ENCODE measurements at regions not wholly inside any gene's neighbourhood (a gene's known extent, or its start where the extent isn't known, plus 50 kb on each side); places are given as distances from the start of the nearest gene placed in this dataset.

DNA sequence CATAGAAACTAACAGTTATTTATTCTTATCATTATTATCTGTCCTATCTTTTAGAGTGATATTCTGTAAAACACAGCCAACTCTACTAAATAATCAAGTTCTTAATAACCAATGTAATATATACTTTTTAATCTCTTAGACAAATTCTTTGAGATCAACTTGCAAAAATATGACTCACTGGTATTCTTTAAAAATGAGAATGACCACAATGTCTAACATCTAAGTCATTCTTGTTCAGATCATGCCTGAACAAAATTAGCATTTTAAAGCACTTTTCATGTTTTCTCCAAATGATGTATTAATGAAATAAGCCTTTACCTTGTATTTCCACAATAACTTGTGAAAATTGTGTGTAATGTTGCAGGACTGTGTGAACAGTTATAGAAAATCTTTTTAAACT, 356.9 kb upstream of the RGMB start:
- TF ChIP-seq, protein P1, sequence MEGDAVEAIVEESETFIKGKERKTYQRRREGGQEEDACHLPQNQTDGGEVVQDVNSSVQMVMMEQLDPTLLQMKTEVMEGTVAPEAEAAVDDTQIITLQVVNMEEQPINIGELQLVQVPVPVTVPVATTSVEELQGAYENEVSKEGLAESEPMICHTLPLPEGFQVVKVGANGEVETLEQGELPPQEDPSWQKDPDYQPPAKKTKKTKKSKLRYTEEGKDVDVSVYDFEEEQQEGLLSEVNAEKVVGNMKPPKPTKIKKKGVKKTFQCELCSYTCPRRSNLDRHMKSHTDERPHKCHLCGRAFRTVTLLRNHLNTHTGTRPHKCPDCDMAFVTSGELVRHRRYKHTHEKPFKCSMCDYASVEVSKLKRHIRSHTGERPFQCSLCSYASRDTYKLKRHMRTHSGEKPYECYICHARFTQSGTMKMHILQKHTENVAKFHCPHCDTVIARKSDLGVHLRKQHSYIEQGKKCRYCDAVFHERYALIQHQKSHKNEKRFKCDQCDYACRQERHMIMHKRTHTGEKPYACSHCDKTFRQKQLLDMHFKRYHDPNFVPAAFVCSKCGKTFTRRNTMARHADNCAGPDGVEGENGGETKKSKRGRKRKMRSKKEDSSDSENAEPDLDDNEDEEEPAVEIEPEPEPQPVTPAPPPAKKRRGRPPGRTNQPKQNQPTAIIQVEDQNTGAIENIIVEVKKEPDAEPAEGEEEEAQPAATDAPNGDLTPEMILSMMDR (IDR thresholded peaks at IDR 0.05; ENCODE audit: unreplicated experiment), result no peak
- H3K4me1 Mint-ChIP-seq (ENCODE audit: unreplicated experiment), result no peaks in the 10 kb centered on the region
- H3K27ac Mint-ChIP-seq (ENCODE audit: unreplicated experiment), result no peak overlapping the region
- H3K4me3 Mint-ChIP-seq (ENCODE audit: unreplicated experiment), result no peak overlapping the region
- no peaks in the 10 kb centered on the region for H3K27me3 Mint-ChIP-seq (ENCODE audit: unreplicated experiment)
- H3K9me3 Mint-ChIP-seq (ENCODE audit: unreplicated experiment), result no peaks in the 10 kb centered on the region
- no peaks in the 10 kb centered on the region for H3K36me3 Mint-ChIP-seq (ENCODE audit: low read depth, unreplicated experiment)
- no peak for DNase-seq (ENCODE audit: low spot score)

DNA sequence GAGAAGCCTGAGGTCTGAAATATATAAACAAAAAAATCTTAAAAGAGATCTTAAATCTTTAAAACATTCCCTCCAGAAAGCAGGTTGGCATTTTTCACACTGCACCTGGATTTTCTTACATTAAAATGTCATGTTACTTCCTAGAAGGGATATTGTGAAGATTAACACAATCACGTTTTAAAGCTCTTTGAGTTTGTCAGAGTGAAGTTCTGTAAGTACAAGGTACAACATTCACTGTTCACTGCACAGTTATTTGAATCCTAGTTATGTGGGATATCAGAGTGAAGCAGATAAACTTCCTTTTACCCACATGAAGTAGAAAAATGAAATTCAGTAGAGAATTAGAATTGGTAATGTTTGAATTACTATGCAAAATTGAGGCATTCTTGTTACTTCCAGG, 353.6 kb upstream of the RGMB start:
- Mint-ChIP-seq H3K4me3 (ENCODE audit: unreplicated experiment) (no peak overlapping the region), H3K4me1 (ENCODE audit: unreplicated experiment) (no peaks in the 10 kb centered on the region), H3K27me3 (ENCODE audit: unreplicated experiment) (no peaks in the 10 kb centered on the region), H3K36me3 (ENCODE audit: low read depth, unreplicated experiment) (no peaks in the 10 kb centered on the region), H3K27ac (ENCODE audit: unreplicated experiment) (no peak overlapping the region), H3K9me3 (ENCODE audit: unreplicated experiment) (no peaks in the 10 kb centered on the region)
- TF ChIP-seq, protein P1 (IDR thresholded peaks at IDR 0.05; ENCODE audit: unreplicated experiment), result no peak
- DNase-seq (ENCODE audit: low spot score), result no peak

DNA sequence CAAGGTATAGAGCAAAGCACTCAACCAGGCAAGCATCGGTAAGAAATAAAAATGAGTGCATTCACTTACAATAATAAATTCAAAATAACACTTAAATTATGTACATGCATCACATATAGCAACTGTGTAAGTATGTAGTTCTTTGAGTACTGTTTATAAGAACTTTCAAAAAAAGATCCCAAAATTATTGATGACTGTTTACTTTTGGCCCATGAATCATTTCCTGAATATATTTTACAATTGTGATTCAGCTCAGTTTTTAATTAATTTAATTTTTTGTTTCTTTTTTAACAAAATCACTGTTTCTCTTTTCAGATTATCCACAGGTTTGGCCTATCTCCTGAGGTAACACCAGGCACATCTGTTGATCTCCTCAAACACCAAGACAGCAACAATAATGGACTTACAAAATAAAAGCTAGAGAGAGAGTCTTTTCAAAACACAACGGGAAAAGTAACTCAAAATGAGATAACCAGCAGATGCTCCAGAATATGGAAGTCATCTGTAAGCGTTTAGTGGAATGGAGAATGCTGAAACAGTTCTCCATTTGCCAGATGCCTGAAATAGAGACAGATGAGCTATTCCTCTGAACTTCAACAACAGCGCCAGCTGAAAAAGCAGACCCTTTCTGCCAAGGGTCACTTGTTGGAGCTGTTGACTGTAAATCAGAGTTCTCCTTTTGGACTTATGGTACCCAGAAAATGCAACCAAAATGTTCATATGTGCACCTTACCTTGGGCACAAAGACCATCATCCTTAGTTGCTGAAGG, 348.6 kb upstream of the RGMB start:
- Mint-ChIP-seq H3K4me3 (ENCODE audit: unreplicated experiment) (no peak overlapping the region), H3K36me3 (ENCODE audit: low read depth, unreplicated experiment) (no peaks in the 10 kb centered on the region), H3K4me1 (ENCODE audit: unreplicated experiment) (peaks cover 2% of the 10 kb centered on the region), H3K27me3 (ENCODE audit: unreplicated experiment) (no peaks in the 10 kb centered on the region), H3K27ac (ENCODE audit: unreplicated experiment) (no peak overlapping the region), H3K9me3 (ENCODE audit: unreplicated experiment) (no peaks in the 10 kb centered on the region)
- DNase-seq (ENCODE audit: low spot score), result no peak
- TF ChIP-seq, protein P1 (IDR thresholded peaks at IDR 0.05; ENCODE audit: unreplicated experiment), result no peak

DNA sequence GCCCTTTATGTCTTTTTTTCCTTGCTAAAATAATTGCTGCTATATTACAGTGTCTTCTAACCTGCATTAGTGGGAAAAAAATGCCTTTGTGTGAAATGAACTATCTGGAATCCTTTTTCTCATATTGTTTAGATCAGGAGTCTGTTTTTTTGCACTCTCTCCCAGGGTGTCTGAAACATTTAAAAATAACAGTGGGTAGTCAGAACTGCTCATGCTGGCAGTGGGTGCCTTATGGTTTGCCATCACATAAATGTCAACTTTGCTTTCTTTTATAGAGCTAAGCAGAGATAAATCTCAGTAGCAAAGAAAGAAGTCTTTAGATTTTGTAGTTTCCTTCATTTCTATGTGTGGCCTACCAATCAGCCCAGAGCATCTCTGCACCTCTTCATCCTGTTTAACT, 347.8 kb upstream of the RGMB start:
- no peaks in the 10 kb centered on the region for H3K9me3 Mint-ChIP-seq (ENCODE audit: unreplicated experiment)
- H3K36me3 Mint-ChIP-seq (ENCODE audit: low read depth, unreplicated experiment), result no peaks in the 10 kb centered on the region
- no peak overlapping the region for H3K4me3 Mint-ChIP-seq (ENCODE audit: unreplicated experiment)
- DNase-seq (ENCODE audit: low spot score), result no peak
- TF ChIP-seq, protein P1 (IDR thresholded peaks at IDR 0.05; ENCODE audit: unreplicated experiment), result no peak
- H3K27ac Mint-ChIP-seq (ENCODE audit: unreplicated experiment), result no peak overlapping the region
- no peaks in the 10 kb centered on the region for H3K27me3 Mint-ChIP-seq (ENCODE audit: unreplicated experiment)
- peaks cover 2% of the 10 kb centered on the region for H3K4me1 Mint-ChIP-seq (ENCODE audit: unreplicated experiment)

DNA sequence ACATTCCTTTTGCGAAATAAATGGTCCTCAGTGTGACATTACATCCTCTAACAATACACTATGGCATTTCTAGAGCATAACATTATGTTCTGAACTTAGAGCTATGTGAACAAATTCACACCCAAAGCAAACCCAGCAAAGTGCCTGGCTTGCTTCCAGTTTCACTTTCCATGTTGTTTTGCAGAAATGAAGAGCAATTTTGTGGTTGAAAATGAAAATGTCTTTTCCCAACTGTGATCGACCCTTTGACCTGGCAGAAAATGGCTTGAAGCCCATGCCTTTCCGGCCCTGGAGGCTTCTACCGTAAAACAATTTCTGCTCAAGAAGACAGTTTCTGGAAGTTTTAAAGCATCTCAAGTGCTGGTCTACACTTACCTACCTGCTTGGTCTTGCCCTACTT, 344.7 kb upstream of the RGMB start:
- no peaks in the 10 kb centered on the region for H3K9me3 Mint-ChIP-seq (ENCODE audit: unreplicated experiment)
- DNase-seq (ENCODE audit: low spot score), result no peak
- no peaks in the 10 kb centered on the region for H3K27me3 Mint-ChIP-seq (ENCODE audit: unreplicated experiment)
- TF ChIP-seq, protein P1 (IDR thresholded peaks at IDR 0.05; ENCODE audit: unreplicated experiment), result no peak
- peaks cover 2% of the 10 kb centered on the region for H3K4me1 Mint-ChIP-seq (ENCODE audit: unreplicated experiment)
- H3K27ac Mint-ChIP-seq (ENCODE audit: unreplicated experiment), result no peak overlapping the region
- no peak overlapping the region for H3K4me3 Mint-ChIP-seq (ENCODE audit: unreplicated experiment)
- H3K36me3 Mint-ChIP-seq (ENCODE audit: low read depth, unreplicated experiment), result no peaks in the 10 kb centered on the region

All from endothelial cell (in vitro differentiated cells).